Neural cell (in vitro differentiated cells): ENCODE measurements at regions not wholly inside any gene's neighbourhood (a gene's known extent, or its start where the extent isn't known, plus 50 kb on each side); places are given as distances from the start of the nearest gene placed in this dataset.

Source experiments
- EP300 ChIP-seq: fragments of 450-650 bp; conservative IDR thresholded peaks from 2 replicates; pipeline ENCODE4 v1.6.1; 2014; ENCODE audit warnings: antibody characterized with exemption, mild to moderate bottlenecking, moderate library complexity; ENCODE audit not compliant: poor library complexity, severe bottlenecking
- EZH2 ChIP-seq: fragments of 200-600, 300-800 bp; shearing (Covaris generic), sonication (generic); IDR thresholded peaks from 2 replicates; pipeline ENCODE4 v1.6.1; 2014; ENCODE audit warnings: antibody characterized with exemption, low read length, borderline replicate concordance, mild to moderate bottlenecking; ENCODE audit not compliant: insufficient read depth, poor library complexity, severe bottlenecking
- POLR2AphosphoS5 ChIP-seq: IDR thresholded peaks from 2 replicates; pipeline ENCODE4 v1.6.1; 2012
- RAD21 ChIP-seq: fragments of 450-650 bp; conservative IDR thresholded peaks from 2 replicates; pipeline ENCODE4 v1.6.1; 2014; ENCODE audit warnings: antibody characterized with exemption, mild to moderate bottlenecking, moderate library complexity
- TF ChIP-seq, protein P1 (sequence below): fragments of 450-650 bp; IDR thresholded peaks from 2 replicates; pipeline ENCODE4 v1.5.1; 2014; ENCODE audit warnings: antibody characterized with exemption, mild to moderate bottlenecking, moderate library complexity; ENCODE audit not compliant: poor library complexity, severe bottlenecking
- TF ChIP-seq, protein P2 (sequence below): IDR thresholded peaks from 2 replicates; pipeline ENCODE4 v1.6.1; 2012; ENCODE audit warnings: borderline replicate concordance

DNA sequence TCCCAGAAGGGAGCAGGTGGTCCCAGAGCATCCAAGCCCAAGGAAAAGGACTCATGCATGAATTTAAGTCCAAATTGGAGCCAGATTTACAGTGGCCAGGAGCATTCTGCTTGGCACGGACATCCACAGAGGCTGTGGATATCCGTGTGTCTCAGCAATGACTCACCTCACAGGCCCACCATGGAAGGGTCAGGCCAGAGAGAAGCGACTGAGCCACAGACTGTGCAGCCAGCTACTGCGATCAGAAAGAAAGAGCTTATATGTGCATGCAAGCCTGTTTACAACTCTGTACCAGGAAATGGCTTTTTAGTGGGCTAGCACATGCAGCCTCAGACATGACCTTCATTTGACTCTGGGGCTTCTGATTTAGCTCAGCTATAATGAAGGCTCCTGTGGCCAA is 231.0 kb downstream of the C16orf95 start:
- TF ChIP-seq EZH2 (no peak), EP300 (no peak), RAD21 (no peak), POLR2AphosphoS5 (no peak)
- TF ChIP-seq, protein P1, sequence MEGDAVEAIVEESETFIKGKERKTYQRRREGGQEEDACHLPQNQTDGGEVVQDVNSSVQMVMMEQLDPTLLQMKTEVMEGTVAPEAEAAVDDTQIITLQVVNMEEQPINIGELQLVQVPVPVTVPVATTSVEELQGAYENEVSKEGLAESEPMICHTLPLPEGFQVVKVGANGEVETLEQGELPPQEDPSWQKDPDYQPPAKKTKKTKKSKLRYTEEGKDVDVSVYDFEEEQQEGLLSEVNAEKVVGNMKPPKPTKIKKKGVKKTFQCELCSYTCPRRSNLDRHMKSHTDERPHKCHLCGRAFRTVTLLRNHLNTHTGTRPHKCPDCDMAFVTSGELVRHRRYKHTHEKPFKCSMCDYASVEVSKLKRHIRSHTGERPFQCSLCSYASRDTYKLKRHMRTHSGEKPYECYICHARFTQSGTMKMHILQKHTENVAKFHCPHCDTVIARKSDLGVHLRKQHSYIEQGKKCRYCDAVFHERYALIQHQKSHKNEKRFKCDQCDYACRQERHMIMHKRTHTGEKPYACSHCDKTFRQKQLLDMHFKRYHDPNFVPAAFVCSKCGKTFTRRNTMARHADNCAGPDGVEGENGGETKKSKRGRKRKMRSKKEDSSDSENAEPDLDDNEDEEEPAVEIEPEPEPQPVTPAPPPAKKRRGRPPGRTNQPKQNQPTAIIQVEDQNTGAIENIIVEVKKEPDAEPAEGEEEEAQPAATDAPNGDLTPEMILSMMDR = no peak
- TF ChIP-seq, protein P2, sequence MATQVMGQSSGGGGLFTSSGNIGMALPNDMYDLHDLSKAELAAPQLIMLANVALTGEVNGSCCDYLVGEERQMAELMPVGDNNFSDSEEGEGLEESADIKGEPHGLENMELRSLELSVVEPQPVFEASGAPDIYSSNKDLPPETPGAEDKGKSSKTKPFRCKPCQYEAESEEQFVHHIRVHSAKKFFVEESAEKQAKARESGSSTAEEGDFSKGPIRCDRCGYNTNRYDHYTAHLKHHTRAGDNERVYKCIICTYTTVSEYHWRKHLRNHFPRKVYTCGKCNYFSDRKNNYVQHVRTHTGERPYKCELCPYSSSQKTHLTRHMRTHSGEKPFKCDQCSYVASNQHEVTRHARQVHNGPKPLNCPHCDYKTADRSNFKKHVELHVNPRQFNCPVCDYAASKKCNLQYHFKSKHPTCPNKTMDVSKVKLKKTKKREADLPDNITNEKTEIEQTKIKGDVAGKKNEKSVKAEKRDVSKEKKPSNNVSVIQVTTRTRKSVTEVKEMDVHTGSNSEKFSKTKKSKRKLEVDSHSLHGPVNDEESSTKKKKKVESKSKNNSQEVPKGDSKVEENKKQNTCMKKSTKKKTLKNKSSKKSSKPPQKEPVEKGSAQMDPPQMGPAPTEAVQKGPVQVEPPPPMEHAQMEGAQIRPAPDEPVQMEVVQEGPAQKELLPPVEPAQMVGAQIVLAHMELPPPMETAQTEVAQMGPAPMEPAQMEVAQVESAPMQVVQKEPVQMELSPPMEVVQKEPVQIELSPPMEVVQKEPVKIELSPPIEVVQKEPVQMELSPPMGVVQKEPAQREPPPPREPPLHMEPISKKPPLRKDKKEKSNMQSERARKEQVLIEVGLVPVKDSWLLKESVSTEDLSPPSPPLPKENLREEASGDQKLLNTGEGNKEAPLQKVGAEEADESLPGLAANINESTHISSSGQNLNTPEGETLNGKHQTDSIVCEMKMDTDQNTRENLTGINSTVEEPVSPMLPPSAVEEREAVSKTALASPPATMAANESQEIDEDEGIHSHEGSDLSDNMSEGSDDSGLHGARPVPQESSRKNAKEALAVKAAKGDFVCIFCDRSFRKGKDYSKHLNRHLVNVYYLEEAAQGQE = no peak
